ACC112 (cell line): ENCODE measurements at regions not wholly inside any gene's neighbourhood (a gene's known extent, or its start where the extent isn't known, plus 50 kb on each side); places are given as distances from the start of the nearest gene placed in this dataset.

Source experiments
- H2AFZ ChIP-seq: fragments of 200-600 bp; sonication (generic); one replicate; pipeline ENCODE4 v1.6.0; 2017; ENCODE audit warnings: antibody characterized with exemption, low read length; ENCODE audit not compliant: unreplicated experiment
- H3K27ac ChIP-seq: fragments of 200-600 bp; sonication (generic); 2 replicates; pipeline ENCODE4 v1.5.1; 2014; ENCODE audit warnings: low read depth, mild to moderate bottlenecking, antibody characterized with exemption, low read length, moderate library complexity
- H3K27me3 ChIP-seq: fragments of 200-600 bp; sonication (generic); 2 replicates; pipeline ENCODE4 v1.6.1; 2014; ENCODE audit warnings: mild to moderate bottlenecking, antibody characterized with exemption, low read length, moderate library complexity, mixed read lengths; ENCODE audit not compliant: insufficient read depth
- H3K36me3 ChIP-seq: fragments of 200-600 bp; sonication (generic); 2 replicates; pipeline ENCODE4 v1.6.1; 2016; ENCODE audit warnings: mild to moderate bottlenecking, antibody characterized with exemption, low read length, moderate library complexity, mixed read lengths; ENCODE audit not compliant: insufficient read depth
- H3K4me1 ChIP-seq: fragments of 200-600 bp; sonication (generic); one replicate; pipeline ENCODE4 v1.6.1; 2016; ENCODE audit warnings: low read length, mixed read lengths; ENCODE audit not compliant: insufficient read depth, unreplicated experiment, control insufficient read depth
- H3K4me3 ChIP-seq: fragments of 200-600 bp; sonication (generic); 2 replicates; pipeline ENCODE4 v1.5.1; 2014; ENCODE audit warnings: mild to moderate bottlenecking, low read depth, low read length
- H3K79me2 ChIP-seq: fragments of 200-600 bp; sonication (generic); one replicate; pipeline ENCODE4 v1.6.0; 2016; ENCODE audit warnings: low read length; ENCODE audit not compliant: control insufficient read depth, unreplicated experiment, insufficient read depth

- Histone ChIP-seq H3K36me3 (no peaks in the 10 kb centered on the region), H3K27ac (no peak overlapping the region), H2AFZ (no peak overlapping the region), H3K4me3 (no peak overlapping the region), H3K79me2 (no peaks in the 10 kb centered on the region), H3K4me1 (peaks cover 5% of the 10 kb centered on the region), H3K27me3 (0 out of 2 replicates have a peak, but pooled peaks cover 4% of the 10 kb centered on the region)
Observed at GRCh38 chr3:43196721-43197120, 89.6 kb upstream of the SNRK start.

- Histone ChIP-seq H3K27ac (no peak overlapping the region), H3K36me3 (no peaks in the 10 kb centered on the region), H3K79me2 (no peaks in the 10 kb centered on the region), H2AFZ (no peak overlapping the region), H3K4me3 (no peak overlapping the region), H3K4me1 (peaks cover 16% of the 10 kb centered on the region), H3K27me3 (no peaks in the 10 kb centered on the region)
Observed at GRCh38 chr3:43195115-43195498, 89.2 kb upstream of the POMGNT2 start.

- Histone ChIP-seq H3K4me3 (no peak overlapping the region), H3K36me3 (no peaks in the 10 kb centered on the region), H3K79me2 (no peaks in the 10 kb centered on the region), H3K27me3 (no peaks in the 10 kb centered on the region), H3K27ac (no peak overlapping the region), H2AFZ (no peak overlapping the region), H3K4me1 (peaks cover 18% of the 10 kb centered on the region)
Observed at GRCh38 chr3:43194490-43195114, 88.7 kb upstream of the POMGNT2 start.

- Histone ChIP-seq H3K27me3 (no peaks in the 10 kb centered on the region), H3K36me3 (no peaks in the 10 kb centered on the region), H3K4me1 (peaks cover 18% of the 10 kb centered on the region), H2AFZ (no peak overlapping the region), H3K27ac (no peak overlapping the region), H3K79me2 (no peaks in the 10 kb centered on the region), H3K4me3 (no peak overlapping the region)
Observed at GRCh38 chr3:43194069-43194468, 88.2 kb upstream of the POMGNT2 start.

GRCh38 chr3:43192028-43192427 lies 86.1 kb upstream of the POMGNT2 start:
- peak overlapping the region; percentile 19; the same call in 1 of the 2 replicates for H3K27ac ChIP-seq

GRCh38 chr3:43191116-43191515 lies 85.2 kb upstream of the POMGNT2 start:
- H3K4me1 ChIP-seq: peaks cover 18% of the 10 kb centered on the region
- no peak overlapping the region for H3K4me3 ChIP-seq
- H3K27me3 ChIP-seq: no peaks in the 10 kb centered on the region
- no peak overlapping the region for H2AFZ ChIP-seq
- H3K36me3 ChIP-seq: no peaks in the 10 kb centered on the region
- H3K27ac ChIP-seq: peak overlapping the region; percentile 85
- H3K79me2 ChIP-seq: no peaks in the 10 kb centered on the region

More at GRCh38 chr3:43192028-43192427, 86.1 kb upstream of the POMGNT2 start:
- peaks cover 18% of the 10 kb centered on the region for H3K4me1 ChIP-seq
- no peaks in the 10 kb centered on the region for H3K79me2 ChIP-seq
- peak overlapping the region; percentile 62 for H2AFZ ChIP-seq
- H3K36me3 ChIP-seq: no peaks in the 10 kb centered on the region
- H3K4me3 ChIP-seq: no peak overlapping the region
- H3K27me3 ChIP-seq: no peaks in the 10 kb centered on the region

- peaks cover 18% of the 10 kb centered on the region for H3K4me1 ChIP-seq
- H3K27me3 ChIP-seq: no peaks in the 10 kb centered on the region
- H3K79me2 ChIP-seq: no peaks in the 10 kb centered on the region
- H2AFZ ChIP-seq: peak overlapping the region; percentile 66
- peak overlapping the region; percentile 85 for H3K27ac ChIP-seq
- no peaks in the 10 kb centered on the region for H3K36me3 ChIP-seq
- H3K4me3 ChIP-seq: peak overlapping the region; percentile 30; the same call in 1 of the 2 replicates
Observed at GRCh38 chr3:43190670-43191069, 84.8 kb upstream of the POMGNT2 start.

GRCh38 chr3:43187836-43188479 lies 82.1 kb upstream of the POMGNT2 start:
- no peak overlapping the region for H2AFZ ChIP-seq
- H3K4me3 ChIP-seq: no peak overlapping the region
- peaks cover 18% of the 10 kb centered on the region for H3K4me1 ChIP-seq
- H3K79me2 ChIP-seq: no peaks in the 10 kb centered on the region
- H3K36me3 ChIP-seq: no peaks in the 10 kb centered on the region
- H3K27me3 ChIP-seq: no peaks in the 10 kb centered on the region
- H3K27ac ChIP-seq: no peak overlapping the region

- Histone ChIP-seq H3K36me3 (no peaks in the 10 kb centered on the region), H2AFZ (no peak overlapping the region), H3K79me2 (no peaks in the 10 kb centered on the region), H3K4me3 (no peak overlapping the region), H3K4me1 (peaks cover 10% of the 10 kb centered on the region), H3K27ac (no peak overlapping the region), H3K27me3 (no peaks in the 10 kb centered on the region)
Observed at GRCh38 chr3:43185983-43186314, 80.1 kb upstream of the POMGNT2 start.

- H3K4me3 ChIP-seq: no peak overlapping the region
- no peak overlapping the region for H3K27ac ChIP-seq
- no peak overlapping the region for H2AFZ ChIP-seq
- H3K27me3 ChIP-seq: no peaks in the 10 kb centered on the region
- no peaks in the 10 kb centered on the region for H3K36me3 ChIP-seq
- H3K4me1 ChIP-seq: peaks cover 10% of the 10 kb centered on the region
- H3K79me2 ChIP-seq: no peaks in the 10 kb centered on the region
Observed at GRCh38 chr3:43185274-43185982, 79.5 kb upstream of the POMGNT2 start.

- Histone ChIP-seq H2AFZ (no peak overlapping the region), H3K27ac (no peak overlapping the region), H3K4me1 (peaks cover 26% of the 10 kb centered on the region), H3K4me3 (no peak overlapping the region), H3K27me3 (no peaks in the 10 kb centered on the region), H3K36me3 (no peaks in the 10 kb centered on the region), H3K79me2 (no peaks in the 10 kb centered on the region)
Observed at GRCh38 chr3:43183456-43183855, 77.6 kb upstream of the POMGNT2 start.
